Colonic mucosa (tissue), 4 donors: ENCODE measurements at regions not wholly inside any gene's neighbourhood (a gene's known extent, or its start where the extent isn't known, plus 50 kb on each side); places are given as distances from the start of the nearest gene placed in this dataset.

Experiments used
- DNase-seq: peaks from one replicate; pipeline ENCODE4 v3.0.0-alpha.2; 2020
- H3K27ac ChIP-seq: fragments of 200-600 bp; one replicate; pipeline ENCODE4 v1.8.0; 2021
- H3K27me3 ChIP-seq: fragments of 200-600 bp; one replicate; pipeline ENCODE4 v1.8.0; 2021
- H3K36me3 ChIP-seq: fragments of 200-600 bp; one replicate; pipeline ENCODE4 v1.8.0; 2021
- H3K4me1 ChIP-seq: fragments of 200-600 bp; one replicate; pipeline ENCODE4 v1.8.0; 2021; ENCODE audit warnings: mild to moderate bottlenecking
- H3K4me3 ChIP-seq: fragments of 200-600 bp; one replicate; pipeline ENCODE4 v1.8.0; 2021
- H3K9ac ChIP-seq, 2 donors: one replicate each; pipeline ENCODE4 v1.7.0; 2013; ENCODE audit warnings: control low read depth in 2 of 2, low read depth in 2 of 2, low read length in 2 of 2
- H3K9me3 ChIP-seq: fragments of 200-600 bp; one replicate; pipeline ENCODE4 v1.8.0; 2021
- intact Hi-C: fragments of 100-400 bp; cut with DNase I; formaldehyde crosslinking; loops from one replicate; pipeline ENCODE4 v1.14.1; 2022
- TF ChIP-seq, protein P1 (sequence below): fragments of 200-600 bp; IDR thresholded peaks from one replicate; pipeline ENCODE4 v1.8.0; 2022; ENCODE audit warnings: antibody characterized with exemption, mild to moderate bottlenecking
- donor health status: healthy.
- donor health status: DM: no; HTN: no; CAD: no.
- donor health status: DM: no; HTN: no; CAD: no.

DNA sequence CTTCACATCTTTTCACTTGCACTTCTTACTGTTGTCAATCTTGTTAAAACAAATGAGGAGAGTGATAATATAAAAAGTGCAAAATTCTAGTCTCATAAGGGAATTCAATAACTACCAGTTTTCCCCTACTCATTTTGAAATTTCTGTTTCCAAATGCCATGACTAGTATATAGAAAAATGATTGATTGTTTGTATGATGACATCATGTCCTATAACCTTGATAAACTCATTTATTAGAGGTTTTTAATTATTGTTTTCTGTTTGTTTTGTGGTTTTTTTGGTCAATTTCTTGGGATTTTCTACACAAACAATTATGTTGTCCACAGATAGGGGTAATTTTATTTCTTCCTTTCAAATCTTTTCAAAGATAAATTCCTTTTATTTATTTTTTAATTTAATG is 559.1 kb downstream of the TLL1 start:
- no peak for DNase-seq
- no peaks in the 10 kb centered on the region for H3K27me3 ChIP-seq
- H3K36me3 ChIP-seq, result no peaks in the 10 kb centered on the region
- H3K4me1 ChIP-seq, result no peaks in the 10 kb centered on the region
- no peaks in the 10 kb centered on the region for H3K9me3 ChIP-seq
- intact Hi-C loops, result no loop called here
- no peak overlapping the region for H3K9ac ChIP-seq
- TF ChIP-seq, protein P1, sequence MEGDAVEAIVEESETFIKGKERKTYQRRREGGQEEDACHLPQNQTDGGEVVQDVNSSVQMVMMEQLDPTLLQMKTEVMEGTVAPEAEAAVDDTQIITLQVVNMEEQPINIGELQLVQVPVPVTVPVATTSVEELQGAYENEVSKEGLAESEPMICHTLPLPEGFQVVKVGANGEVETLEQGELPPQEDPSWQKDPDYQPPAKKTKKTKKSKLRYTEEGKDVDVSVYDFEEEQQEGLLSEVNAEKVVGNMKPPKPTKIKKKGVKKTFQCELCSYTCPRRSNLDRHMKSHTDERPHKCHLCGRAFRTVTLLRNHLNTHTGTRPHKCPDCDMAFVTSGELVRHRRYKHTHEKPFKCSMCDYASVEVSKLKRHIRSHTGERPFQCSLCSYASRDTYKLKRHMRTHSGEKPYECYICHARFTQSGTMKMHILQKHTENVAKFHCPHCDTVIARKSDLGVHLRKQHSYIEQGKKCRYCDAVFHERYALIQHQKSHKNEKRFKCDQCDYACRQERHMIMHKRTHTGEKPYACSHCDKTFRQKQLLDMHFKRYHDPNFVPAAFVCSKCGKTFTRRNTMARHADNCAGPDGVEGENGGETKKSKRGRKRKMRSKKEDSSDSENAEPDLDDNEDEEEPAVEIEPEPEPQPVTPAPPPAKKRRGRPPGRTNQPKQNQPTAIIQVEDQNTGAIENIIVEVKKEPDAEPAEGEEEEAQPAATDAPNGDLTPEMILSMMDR, result no peak
- no peak overlapping the region for H3K4me3 ChIP-seq
- H3K27ac ChIP-seq, result no peak overlapping the region

DNA sequence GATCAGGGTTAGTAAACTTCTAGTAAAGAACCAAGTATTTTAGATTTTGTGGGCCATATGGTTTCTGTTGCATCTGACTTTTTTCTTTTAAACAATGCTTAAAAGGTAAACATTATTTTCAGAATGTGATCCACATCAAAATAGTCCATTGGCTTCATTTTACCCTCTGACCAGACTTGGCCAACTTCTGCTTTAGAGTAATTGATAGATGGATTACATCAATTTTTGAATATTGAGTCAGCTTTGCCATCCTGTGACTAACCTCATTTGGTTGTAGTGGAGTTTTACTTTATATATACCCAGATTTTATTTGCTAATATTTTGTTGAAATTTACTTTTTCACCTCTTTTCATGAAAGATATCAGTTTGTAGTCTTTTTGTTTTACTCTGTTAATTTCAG is 559.8 kb downstream of the TLL1 start:
- TF ChIP-seq, protein P1, result no peak
- Histone ChIP-seq H3K4me3 (no peak overlapping the region), H3K9ac (no peak overlapping the region), H3K27me3 (no peaks in the 10 kb centered on the region), H3K27ac (no peak overlapping the region), H3K4me1 (no peaks in the 10 kb centered on the region), H3K9me3 (no peaks in the 10 kb centered on the region), H3K36me3 (no peaks in the 10 kb centered on the region)
- no peak for DNase-seq
- intact Hi-C loops, result no loop called here

DNA sequence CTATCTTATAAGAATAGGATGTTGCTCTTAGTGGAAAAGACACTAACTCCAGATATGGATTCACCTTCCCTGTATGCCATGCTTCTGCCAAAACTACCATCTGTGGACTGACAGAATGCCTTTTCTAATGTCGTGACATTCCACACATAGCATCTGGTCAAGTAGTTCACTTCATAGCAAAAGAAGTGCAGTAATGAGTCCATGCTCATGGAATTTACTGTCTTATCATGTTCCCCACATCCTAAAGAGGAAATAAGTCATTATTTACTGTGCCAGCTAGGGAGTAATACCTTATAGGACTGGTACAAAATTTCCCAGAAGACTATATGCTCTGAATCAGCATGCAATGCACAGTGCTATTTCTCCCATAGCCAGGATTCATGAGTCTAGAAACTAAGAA is 562.4 kb downstream of the TLL1 start:
- intact Hi-C loops, result no loop called here
- Histone ChIP-seq H3K4me1 (no peaks in the 10 kb centered on the region), H3K27me3 (no peaks in the 10 kb centered on the region), H3K27ac (no peak overlapping the region), H3K36me3 (no peaks in the 10 kb centered on the region), H3K9ac (no peak overlapping the region), H3K9me3 (no peaks in the 10 kb centered on the region), H3K4me3 (no peak overlapping the region)
- TF ChIP-seq, protein P1, result no peak
- no peak for DNase-seq

DNA sequence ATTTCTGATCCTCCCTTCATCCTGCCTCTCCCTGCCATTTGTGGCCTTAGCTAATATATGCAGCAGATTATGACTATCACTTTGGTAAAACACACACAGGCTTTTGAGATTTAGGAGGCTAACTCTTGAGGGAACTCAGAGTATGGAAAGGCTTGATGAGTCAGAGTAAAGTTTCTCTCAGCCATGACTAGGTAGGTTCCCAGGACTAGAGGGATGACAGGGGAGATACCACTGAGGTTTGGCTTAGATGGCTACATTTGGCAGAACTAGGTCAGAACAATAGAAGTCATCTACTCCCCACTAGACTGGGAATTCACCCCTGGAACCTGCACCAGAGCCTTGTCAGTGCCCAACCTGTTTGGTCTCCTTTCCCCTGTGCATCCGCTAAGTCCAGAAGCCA is 585.7 kb downstream of the TLL1 start:
- Histone ChIP-seq H3K27ac (no peak overlapping the region), H3K4me3 (no peak overlapping the region), H3K9me3 (no peaks in the 10 kb centered on the region), H3K9ac (no peak overlapping the region), H3K4me1 (no peaks in the 10 kb centered on the region), H3K36me3 (no peaks in the 10 kb centered on the region), H3K27me3 (no peaks in the 10 kb centered on the region)
- DNase-seq, result no peak
- TF ChIP-seq, protein P1, result no peak
- intact Hi-C loops, result no loop called here

GRCh38 chr4:166459621-166460020 is 586.6 kb downstream of the TLL1 start:
- Histone ChIP-seq H3K36me3 (no peaks in the 10 kb centered on the region), H3K4me3 (no peak overlapping the region), H3K27me3 (no peaks in the 10 kb centered on the region), H3K9me3 (no peaks in the 10 kb centered on the region), H3K27ac (no peak overlapping the region), H3K9ac (no peak overlapping the region), H3K4me1 (no peaks in the 10 kb centered on the region)
- no peak for DNase-seq
- intact Hi-C loops, result no loop called here
- TF ChIP-seq, protein P1, result no peak
